ENCODE measurements at regions not wholly inside any gene's neighbourhood (a gene's known extent, or its start where the extent isn't known, plus 50 kb on each side); places are given as distances from the start of the nearest gene placed in this dataset.
A peak's percentile ranks its signal among the peaks of the same experiment; 100 is the strongest.

GRCh38 chr14:29475641-29476040 is 452.0 kb downstream of the PRKD1 start:
- no peak overlapping the region for H3K27ac ChIP-seq
- DNase-seq (ENCODE audit: low read depth, low spot score): peak; percentile 41

DNA sequence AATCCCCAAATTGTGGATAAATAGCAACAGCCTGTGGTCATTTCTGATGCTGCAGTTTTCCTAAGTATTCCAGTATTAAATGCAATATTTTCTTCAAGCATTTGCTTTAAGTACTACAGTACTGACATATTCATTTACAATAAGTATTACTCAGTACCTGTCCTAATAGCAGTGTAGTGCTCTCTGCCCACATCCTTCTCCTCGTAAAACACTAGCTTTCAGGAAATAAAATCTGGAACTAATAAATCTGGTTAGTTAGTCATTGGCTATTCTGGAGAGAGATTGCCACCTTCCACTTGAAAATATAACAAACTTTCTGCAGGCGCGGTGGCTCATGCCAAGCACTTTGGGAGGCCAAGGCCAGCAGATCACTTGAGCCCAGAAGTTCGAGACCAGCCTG is 441.5 kb downstream of the PRKD1 start:
- H3K27ac ChIP-seq: no peak overlapping the region
- no peak for DNase-seq (ENCODE audit: low read depth, low spot score)

DNA sequence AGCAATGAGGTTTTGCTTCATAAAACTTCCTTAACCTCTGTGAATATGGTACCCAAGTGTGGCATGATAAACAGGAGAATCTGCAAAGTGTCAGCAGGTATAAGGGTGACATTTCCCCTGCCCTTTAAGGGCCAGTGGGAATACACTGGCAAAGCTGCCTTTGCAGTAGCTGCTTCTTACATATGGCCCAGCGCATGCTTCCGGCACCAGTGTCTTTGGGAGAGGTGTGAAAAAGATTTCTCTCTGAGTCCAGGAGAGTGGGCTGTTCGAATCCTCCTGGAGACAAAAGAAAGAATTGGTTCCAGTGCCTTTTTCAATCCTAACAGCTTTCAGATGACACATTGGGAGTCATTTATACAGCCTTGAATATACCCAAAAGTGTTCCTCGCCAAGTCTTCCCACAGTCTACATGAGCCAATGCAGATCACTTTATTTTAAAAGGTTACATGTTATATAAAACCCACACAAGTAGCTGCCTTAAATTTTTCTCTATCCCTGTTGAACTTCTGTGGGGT is 437.7 kb downstream of the PRKD1 start:
- no peak for DNase-seq (ENCODE audit: low read depth, low spot score)
- H3K27ac ChIP-seq: no peak overlapping the region

GRCh38 chr14:29493849-29494248 is 433.8 kb downstream of the PRKD1 start:
- DNase-seq (ENCODE audit: low read depth, low spot score): no peak
- H3K27ac ChIP-seq: no peak overlapping the region

DNA sequence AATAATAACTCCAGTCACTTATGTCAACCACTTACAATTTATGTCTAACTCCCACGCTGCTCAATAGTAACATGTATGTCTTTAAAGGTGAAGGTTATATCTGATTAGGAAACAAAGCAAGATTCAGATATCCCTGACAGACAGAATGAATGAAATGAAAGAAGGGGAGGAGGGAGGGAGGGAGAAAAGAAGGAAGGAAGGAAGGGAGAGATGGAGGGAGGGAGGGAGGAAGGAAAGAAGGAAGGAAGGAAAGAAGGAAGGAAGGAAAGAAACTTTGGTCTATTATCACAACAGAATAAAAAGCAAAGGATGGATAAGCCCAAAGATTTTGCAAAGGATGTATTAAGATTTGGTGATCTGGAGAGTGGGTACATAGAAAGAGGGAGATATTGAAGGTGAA is 433.3 kb downstream of the PRKD1 start:
- no peak for DNase-seq (ENCODE audit: low read depth, low spot score)
- no peak overlapping the region for H3K27ac ChIP-seq

DNA sequence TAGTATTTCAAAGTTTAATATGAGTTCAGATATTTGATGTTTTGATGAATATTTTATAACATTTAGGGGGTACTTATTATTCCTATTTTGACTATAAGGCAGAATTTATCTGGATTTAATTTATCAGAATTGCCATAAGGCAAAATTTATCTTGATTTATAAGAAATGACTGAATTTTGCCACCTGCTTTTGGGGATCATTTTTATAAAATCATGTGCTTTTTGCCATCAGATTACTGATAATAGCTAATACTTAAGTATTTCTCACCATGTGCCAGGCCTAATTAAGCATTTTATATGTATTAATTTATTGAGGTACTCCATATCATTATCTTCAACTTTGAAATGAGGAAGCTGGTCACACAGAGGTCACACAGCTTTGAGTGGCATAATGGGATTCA is 423.7 kb downstream of the PRKD1 start:
- no peak for DNase-seq (ENCODE audit: low read depth, low spot score)
- H3K27ac ChIP-seq: no peak overlapping the region

DNA sequence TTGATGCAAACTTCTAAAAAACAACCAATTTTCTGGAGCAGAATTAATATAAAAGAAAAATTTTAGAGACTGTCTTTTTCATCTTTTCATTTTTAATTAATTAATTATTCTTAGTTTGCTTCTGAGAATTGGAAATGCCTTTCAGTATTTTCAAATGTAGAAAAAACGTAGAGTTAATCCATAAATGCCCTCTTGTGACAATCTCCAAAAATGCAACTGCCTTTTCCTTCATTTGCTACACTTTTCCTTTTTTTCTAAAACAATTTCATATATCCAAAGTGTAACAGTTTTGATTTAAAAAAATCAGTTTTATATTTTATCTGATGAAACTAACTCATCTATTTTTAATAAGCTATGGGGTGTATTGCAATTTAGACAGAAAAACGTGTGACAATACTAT is 409.3 kb downstream of the PRKD1 start:
- no peak overlapping the region for H3K27ac ChIP-seq
- DNase-seq (ENCODE audit: low read depth, low spot score): no peak

GRCh38 chr14:29521526-29522137 is 406.0 kb downstream of the PRKD1 start:
- DNase-seq (ENCODE audit: low read depth, low spot score): no peak
- H3K27ac ChIP-seq: no peak overlapping the region
